Hypothalamus (tissue), 51 donors: ENCODE measurements at regions not wholly inside any gene's neighbourhood (a gene's known extent, or its start where the extent isn't known, plus 50 kb on each side); places are given as distances from the start of the nearest gene placed in this dataset.

Experiments used
- DNase-seq, 51 donors: peaks; one replicate each; lab custom pipeline; 2025; lab: John Stamatoyannopoulos, UW

DNA sequence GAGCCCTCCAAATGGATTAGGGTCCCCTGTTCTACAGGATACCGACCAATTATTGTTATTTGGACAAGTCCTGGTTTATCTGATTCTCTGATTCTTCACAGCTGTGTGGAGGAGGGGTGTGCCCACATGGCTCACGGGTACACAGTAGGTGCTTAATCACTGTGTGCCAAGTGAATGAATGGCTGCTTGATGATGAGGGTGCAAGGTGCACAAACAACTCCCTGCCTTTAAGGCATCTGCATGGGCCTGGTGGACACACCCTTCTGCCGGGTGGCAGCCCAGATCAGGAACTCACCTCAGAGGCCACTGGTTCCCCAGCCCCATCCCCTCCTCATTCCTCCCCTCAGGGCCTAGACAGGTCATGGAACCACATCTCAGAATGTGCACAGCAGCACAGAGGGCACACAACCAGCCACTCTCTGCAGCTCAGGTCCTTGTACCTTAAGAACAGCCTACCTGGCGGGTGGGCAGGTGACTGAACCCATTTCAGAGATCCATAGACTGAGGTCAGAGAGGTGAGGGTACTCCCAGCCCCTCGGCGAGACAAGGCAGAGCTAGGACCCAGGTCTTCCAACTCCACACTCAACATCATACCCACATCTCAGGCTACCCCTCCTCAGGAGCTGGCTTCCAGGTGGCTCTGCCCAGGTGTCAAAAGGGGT, 50.3 kb downstream of the SHANK2 start:
- no peak for DNase-seq

DNA sequence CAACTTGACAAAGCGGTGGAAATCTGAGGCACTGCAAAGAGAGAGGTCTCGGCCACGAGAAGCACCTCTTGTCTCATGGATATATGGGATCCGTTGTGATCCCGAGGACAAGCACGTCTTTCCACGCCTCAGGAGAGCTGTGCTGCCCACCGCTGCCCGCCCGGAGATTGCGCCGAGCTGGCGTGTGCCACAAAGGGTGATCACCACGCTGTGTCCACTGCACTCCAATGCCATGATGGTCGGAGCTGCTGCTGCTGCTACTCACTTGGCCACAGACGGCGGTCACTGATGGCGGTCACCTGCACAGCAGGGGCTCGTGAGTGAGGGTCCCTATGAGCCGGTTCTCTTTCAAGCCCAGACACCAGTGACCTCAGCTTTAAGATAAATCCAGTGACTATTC, 51.1 kb downstream of the SHANK2 start:
- no peak for DNase-seq

DNA sequence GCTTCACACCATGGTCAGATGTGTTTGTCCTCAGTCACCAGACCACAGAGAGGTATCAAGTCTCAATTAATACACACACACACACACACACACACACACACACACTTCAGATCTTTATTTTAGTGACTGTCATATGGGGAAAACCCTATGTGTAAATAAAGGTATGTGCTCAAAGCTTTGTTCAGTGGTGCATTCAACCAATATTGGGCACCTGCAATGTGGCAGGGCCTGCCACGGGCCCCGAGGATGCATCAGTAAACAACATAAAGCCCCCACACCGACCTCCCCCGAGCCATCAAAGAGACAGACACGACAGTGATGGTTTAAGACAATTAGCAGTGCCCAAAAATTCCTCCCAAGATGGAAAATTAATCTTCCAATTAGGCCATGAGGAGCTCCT, 51.6 kb downstream of the SHANK2 start:
- DNase-seq = no peak

DNA sequence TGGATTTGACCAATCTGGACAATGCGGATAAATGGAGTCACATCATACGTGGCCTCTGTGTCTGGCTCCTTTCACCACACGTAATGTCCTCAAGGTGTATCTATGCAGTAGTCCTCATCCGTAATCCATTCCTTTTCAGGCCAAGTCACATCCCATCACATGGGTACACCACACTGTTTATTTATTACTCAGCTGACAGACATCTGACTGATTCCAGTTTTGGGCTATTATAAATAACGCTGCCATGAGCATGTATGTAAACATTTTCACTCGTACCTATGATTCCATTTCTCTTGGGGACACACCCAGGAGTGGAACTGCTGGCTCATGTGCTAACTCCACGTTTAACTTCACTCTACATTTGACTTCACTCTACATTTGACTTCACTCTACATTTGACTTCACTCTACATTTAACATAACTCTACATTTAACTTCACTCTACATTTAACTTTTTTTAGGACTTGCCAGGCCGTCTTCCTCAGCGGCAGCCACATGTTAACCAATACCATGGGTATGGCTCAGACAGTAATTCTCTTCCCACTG, 52.1 kb downstream of the SHANK2 start:
- no peak for DNase-seq

GRCh38 chr11:71199226-71199820, 53.1 kb downstream of the SHANK2 start:
- no peak for DNase-seq

DNA sequence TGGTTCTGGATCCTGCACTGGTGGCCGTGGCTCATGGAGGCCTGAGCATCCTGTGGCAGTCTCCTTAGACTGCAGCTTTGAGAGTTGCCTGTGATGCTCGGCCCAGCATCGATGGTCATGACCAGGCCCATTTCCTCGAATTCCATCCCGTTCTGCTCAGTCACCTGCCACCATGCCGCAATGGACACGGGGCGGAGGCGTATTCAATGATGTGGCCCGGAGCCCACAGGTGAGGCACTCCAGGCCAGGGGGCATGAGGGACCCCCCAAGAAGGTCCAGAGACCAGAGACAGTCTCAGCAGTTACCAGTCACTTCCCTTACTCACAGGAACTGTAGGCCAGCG, 53.6 kb downstream of the SHANK2 start:
- no peak for DNase-seq

DNA sequence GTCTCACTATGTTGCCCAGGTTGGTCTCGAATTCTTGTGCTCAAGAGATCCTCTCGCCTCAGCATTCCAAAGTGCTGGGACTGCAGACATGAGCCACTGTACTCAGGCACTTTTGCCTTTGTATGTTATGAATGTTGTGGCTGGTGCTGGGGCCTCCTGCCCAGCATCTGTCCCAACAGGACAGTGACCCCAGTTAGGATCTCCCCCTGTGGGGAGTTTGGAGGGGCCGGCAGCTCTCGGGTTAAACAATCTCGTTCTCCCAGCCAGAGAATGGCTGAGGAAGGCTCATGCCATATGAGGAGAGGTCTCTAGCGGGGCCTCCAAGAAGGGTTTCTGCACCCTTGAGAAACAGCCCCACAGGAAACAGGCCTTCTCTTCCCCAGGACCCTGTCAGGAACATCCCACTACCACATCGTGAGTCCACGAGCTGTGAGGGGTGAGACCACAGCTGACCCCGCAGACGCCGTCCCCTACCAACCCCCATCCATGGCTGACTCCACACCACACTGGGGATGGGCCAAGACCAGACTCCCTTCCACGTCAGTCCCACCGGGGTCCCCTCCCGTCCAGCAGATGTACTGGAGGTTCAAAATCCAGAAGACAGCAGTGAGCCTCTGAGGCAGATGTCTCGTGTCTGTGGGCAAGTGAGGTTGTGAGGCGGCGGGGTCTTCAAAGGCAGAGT, 54.1 kb downstream of the SHANK2 start:
- no peak for DNase-seq

- DNase-seq = no peak
These were observed 55.3 kb downstream of the SHANK2 start for GRCh38 chr11:71197096-71197495.

- DNase-seq = no peak
These were observed 57.7 kb downstream of the SHANK2 start for GRCh38 chr11:71194710-71195109.

DNA sequence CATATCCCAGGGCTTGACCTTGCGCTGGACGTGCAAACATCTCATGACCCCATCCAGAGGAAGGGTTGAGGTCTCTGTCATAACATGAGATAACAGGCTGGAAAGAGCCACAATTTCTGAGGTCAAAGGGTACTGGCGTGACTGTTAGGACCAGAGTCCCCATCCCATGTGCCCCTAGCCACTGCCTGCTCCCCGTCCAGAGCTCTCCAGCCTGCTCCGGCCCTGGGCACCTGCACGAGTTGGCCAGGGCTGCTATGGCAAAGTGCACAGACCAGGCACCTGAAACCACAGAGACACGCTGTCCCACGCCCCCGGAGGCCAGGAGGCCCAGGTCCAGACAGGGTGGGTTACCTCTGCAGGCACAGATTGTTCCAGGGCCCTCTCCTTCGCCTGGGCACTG, 58.9 kb downstream of the SHANK2 start:
- no peak for DNase-seq

GRCh38 chr11:71192629-71193028, 59.7 kb downstream of the SHANK2 start:
- DNase-seq = no peak

DNA sequence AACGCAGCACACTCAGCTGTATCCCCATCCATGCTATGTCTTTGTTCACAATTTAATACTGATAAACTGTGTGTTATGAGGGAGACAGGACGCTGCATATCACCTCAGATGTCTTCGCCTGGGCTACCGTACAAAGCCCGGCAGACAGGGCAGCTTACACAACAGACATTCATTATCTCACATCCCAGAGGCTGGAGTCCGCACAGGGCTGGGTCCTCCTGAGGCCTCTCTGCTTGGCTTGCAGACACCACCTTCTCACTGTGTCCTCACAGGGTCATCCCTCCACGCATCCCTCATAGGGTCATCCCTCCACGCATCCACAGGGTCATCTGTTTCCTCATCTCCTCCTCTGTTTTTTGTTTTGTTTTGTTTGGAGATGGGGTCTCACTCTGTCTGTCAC, 61.2 kb downstream of the SHANK2 start:
- DNase-seq = no peak

DNA sequence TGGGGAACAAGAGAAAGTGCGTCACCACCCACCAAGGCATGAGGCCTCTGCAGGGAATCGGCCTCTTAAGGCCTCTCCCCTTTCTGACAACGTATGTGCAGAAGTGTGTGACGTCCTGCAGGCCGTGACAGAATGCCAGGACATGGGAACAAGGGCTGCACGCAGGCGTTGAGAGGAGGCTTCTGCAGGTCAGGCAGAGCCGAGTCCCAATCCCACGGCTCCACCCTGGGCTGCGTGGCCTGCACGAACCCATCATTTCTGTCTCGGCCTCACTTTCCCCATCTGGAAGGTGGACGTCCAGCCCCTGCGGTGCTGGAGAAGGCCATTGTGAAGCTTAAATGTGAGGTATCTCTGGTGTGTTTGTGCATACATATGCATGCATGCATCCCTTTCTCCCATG, 61.8 kb downstream of the SHANK2 start:
- DNase-seq = no peak

DNA sequence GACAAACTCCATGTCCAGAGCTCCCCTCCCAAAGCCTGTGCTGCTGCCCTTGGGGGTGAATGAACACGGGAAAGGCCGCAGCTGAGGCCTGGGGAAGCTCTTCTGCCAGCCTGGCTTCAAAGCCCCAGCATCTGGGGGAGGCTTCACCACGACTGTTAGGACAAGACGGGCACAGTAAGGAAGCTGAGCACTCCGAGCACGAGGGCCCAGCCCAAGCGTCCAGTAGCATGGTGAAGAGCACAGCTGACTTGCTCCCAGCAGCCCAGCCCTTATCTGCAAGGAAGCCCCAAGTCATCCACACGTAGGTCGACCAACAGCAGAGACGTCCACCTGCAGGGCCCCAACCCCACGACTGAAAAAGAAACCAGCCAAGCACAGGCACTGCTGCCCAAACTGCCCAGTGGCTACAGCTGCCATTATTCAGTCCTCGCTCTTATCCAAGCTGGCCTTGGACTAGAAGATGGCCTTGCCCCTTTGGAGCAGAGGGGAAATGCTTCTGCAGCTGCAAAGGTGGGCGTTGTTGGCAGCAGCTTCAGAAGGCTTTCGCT, 62.5 kb downstream of the SHANK2 start:
- DNase-seq = no peak

- no peak for DNase-seq
These were observed 63.2 kb downstream of the SHANK2 start for GRCh38 chr11:71188886-71189767.

DNA sequence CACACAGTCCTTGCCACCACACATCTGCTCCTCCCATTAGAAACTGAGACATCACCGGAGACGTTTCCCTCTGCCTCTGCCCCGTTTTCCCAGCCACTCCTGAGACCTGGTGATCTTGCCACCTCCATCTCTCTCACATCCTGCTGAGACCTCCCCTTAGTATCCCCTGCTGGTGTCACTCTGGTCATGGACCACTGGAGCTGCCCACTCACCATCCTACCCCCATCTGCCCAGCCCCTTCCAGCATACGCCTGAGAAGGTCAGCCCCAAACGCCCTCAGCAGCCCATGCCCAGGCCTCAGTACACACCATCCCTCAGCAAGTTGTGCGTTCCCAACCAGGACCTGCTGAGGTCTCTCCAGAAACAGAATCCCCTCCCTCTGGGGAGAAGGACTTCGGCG, 64.3 kb downstream of the SHANK2 start:
- no peak for DNase-seq

- no peak for DNase-seq
These were observed 65.6 kb downstream of the SHANK2 start for GRCh38 chr11:71186806-71187205.

DNA sequence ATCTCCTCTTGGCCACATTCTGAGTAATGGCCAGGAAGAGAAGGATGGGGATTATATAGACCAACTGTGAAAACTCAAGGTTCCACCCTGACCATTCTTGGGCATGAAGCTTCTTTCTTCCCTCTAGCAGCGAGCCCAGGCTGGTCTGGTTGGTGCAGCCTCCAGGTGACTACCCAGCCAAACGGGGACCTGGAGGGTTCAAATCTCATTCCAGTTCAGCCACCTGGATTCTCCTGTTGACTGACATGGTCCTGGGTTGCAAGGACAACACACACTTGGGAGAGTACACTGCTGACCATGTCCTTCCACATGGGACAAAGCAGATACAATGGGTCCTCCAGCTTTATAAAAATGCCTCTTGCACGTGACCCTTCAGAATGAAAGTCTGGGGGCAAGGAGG, 67.0 kb downstream of the SHANK2 start:
- no peak for DNase-seq

DNA sequence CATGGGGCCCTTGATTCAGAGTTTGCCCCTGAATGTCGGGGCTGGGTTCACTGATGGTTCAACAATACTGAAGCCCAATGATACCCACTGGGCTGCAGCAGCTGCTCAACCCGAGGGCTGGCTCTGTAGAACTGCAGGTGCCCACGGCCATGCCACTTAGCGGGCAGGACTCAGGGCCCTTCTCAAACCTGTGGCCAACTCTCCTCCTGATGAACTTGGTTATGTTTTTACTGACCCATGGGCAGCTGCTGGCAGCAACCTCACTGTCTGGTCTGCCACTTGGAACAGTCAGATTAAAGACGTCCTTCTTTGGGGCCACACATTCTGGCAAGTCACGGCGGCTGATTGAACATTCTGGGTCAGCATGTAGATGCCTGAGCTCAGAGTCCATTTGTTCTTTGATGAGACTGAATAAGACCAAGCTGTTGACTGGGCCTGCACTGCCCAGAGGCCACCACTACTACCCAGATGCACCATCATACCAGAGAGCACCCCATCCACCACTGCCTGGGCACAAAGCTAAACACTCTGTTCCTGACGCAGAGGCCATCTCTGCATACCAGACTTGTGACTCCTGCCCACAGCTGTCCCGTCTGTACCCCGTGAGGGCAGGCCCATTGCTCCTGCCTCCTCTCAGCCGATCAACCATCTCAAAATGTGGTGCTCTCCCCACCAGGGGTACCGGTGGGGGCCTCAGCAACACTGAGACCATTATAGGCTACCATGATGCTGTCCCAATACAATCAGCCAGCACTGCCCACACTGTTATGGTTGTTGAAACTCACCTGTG, 67.8 kb downstream of the SHANK2 start:
- no peak for DNase-seq

GRCh38 chr11:71183878-71184277, 68.5 kb downstream of the SHANK2 start:
- DNase-seq = no peak
